ENCODE measurements at regions not wholly inside any gene's neighbourhood (a gene's known extent, or its start where the extent isn't known, plus 50 kb on each side); places are given as distances from the start of the nearest gene placed in this dataset.

GRCh38 chr6:137754866-137755265 is 112.2 kb upstream of the TNFAIP3 start:
- TF ChIP-seq POLR2A (IDR thresholded peaks at IDR 0.05): no peak
- TF ChIP-seq, protein P1, sequence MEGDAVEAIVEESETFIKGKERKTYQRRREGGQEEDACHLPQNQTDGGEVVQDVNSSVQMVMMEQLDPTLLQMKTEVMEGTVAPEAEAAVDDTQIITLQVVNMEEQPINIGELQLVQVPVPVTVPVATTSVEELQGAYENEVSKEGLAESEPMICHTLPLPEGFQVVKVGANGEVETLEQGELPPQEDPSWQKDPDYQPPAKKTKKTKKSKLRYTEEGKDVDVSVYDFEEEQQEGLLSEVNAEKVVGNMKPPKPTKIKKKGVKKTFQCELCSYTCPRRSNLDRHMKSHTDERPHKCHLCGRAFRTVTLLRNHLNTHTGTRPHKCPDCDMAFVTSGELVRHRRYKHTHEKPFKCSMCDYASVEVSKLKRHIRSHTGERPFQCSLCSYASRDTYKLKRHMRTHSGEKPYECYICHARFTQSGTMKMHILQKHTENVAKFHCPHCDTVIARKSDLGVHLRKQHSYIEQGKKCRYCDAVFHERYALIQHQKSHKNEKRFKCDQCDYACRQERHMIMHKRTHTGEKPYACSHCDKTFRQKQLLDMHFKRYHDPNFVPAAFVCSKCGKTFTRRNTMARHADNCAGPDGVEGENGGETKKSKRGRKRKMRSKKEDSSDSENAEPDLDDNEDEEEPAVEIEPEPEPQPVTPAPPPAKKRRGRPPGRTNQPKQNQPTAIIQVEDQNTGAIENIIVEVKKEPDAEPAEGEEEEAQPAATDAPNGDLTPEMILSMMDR (IDR thresholded peaks at IDR 0.05): no peak

Measured in gastroesophageal sphincter (tissue), 3 donors.